Tibial artery (tissue), 4 donors: ENCODE measurements at regions not wholly inside any gene's neighbourhood (a gene's known extent, or its start where the extent isn't known, plus 50 kb on each side); places are given as distances from the start of the nearest gene placed in this dataset.

Experiments
- DNase-seq, 2 donors: peaks; one replicate each; pipeline ENCODE4 v3.0.0-alpha.2; 2019
- H3K27ac ChIP-seq, 2 donors: fragments of 200-600 bp; sonication (generic) in 1 of 2; 1 replicate in 1 of 2; 2 replicates in 1 of 2; pipeline ENCODE4 v1.5.1; 2018 to 2019; ENCODE audit warnings: mild to moderate bottlenecking in 1 of 2
- H3K27me3 ChIP-seq, 2 donors: fragments of 200-600 bp; sonication (generic) in 1 of 2; one replicate each; pipeline versions ENCODE4 v1.5.1 to v1.6.0; 2016 to 2019
- H3K36me3 ChIP-seq, 3 donors: fragments of 200-600 bp; sonication (generic) in 2 of 3; one replicate each; pipeline ENCODE4 v1.5.1; 2016 to 2019; ENCODE audit warnings: mild to moderate bottlenecking in 2 of 3
- H3K4me1 ChIP-seq, 4 donors: fragments of 200-600 bp; sonication (generic) in 2 of 4; 1 replicate in 3 of 4; 2 replicates in 1 of 4; pipeline ENCODE4 v1.5.1; 2016 to 2019
- H3K4me3 ChIP-seq, 2 donors: fragments of 200-600 bp; sonication (generic) in 1 of 2; 1 replicate in 1 of 2; 2 replicates in 1 of 2; pipeline ENCODE4 v1.5.1; 2018 to 2019; ENCODE audit warnings: mild to moderate bottlenecking in 2 of 2
- H3K9me3 ChIP-seq, 3 donors: fragments of 200-600 bp; sonication (generic) in 1 of 3; one replicate each; pipeline ENCODE4 v1.5.1; 2016 to 2019
- intact Hi-C: fragments of 100-400 bp; cut with DNase I; formaldehyde crosslinking; loops from one replicate; pipeline ENCODE4 v1.15.0; 2023; ENCODE audit warnings: low total_unique reads
- TF ChIP-seq, protein P1 (sequence below), 2 experiments: fragments of 200-600 bp in 1 of 2; fragments of 450-650 bp in 1 of 2; IDR thresholded peaks; one replicate each; pipeline ENCODE4 v1.5.1; 2017 to 2019; ENCODE audit warnings: antibody characterized with exemption in 2 of 2, mild to moderate bottlenecking in 1 of 2, moderate library complexity in 1 of 2

DNA sequence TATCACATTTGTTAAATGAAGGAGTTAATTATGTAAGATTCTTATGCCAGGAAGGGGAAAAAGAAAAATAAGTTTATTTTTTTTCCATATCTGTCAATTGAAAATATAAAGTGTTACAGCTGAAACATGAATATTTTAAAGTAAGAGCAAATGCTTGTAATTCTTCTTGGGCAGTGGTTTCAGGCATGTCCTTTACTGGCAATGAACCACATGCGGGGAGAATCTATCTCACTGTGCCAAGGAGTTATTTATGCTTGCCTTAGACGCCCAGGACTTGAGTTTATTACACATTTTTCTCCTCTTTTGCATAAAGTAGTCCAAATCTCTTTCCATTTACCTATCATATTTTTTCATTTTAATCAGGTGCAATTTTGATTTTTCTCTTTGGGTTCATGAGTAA lies 207.8 kb upstream of the NRIP1 start:
- TF ChIP-seq, protein P1, sequence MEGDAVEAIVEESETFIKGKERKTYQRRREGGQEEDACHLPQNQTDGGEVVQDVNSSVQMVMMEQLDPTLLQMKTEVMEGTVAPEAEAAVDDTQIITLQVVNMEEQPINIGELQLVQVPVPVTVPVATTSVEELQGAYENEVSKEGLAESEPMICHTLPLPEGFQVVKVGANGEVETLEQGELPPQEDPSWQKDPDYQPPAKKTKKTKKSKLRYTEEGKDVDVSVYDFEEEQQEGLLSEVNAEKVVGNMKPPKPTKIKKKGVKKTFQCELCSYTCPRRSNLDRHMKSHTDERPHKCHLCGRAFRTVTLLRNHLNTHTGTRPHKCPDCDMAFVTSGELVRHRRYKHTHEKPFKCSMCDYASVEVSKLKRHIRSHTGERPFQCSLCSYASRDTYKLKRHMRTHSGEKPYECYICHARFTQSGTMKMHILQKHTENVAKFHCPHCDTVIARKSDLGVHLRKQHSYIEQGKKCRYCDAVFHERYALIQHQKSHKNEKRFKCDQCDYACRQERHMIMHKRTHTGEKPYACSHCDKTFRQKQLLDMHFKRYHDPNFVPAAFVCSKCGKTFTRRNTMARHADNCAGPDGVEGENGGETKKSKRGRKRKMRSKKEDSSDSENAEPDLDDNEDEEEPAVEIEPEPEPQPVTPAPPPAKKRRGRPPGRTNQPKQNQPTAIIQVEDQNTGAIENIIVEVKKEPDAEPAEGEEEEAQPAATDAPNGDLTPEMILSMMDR (IDR thresholded peaks at IDR 0.05): no peak
- Histone ChIP-seq H3K27me3 (no peaks in the 10 kb centered on the region), H3K36me3 (no peaks in the 10 kb centered on the region), H3K9me3 (no peaks in the 10 kb centered on the region), H3K27ac (no peak overlapping the region), H3K4me3 (no peak overlapping the region), H3K4me1 (peaks cover 0 to 6% (median 0%) of the 10 kb centered on the region in 4 donors)
- no peak for DNase-seq
- intact Hi-C loops: no loop called here

DNA sequence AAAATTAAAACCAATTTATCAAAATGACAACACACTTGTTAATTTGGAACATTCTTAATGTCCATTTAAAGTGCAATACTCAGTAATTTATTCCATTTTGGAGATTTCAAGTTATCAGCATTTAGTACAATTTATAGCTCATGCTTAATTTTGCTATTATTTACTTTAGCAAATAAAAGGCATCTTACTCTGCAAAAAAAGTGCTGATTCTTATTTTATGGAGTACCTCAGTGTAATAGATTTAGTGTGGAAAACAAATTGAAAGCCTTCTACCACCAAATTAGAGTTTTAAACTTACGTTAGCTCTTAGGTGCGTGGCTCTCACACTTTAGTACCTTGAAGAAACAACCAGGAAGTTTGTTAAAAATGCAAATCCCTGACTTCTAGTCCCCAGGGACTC lies 208.4 kb upstream of the NRIP1 start:
- TF ChIP-seq, protein P1 (IDR thresholded peaks at IDR 0.05): no peak

DNA sequence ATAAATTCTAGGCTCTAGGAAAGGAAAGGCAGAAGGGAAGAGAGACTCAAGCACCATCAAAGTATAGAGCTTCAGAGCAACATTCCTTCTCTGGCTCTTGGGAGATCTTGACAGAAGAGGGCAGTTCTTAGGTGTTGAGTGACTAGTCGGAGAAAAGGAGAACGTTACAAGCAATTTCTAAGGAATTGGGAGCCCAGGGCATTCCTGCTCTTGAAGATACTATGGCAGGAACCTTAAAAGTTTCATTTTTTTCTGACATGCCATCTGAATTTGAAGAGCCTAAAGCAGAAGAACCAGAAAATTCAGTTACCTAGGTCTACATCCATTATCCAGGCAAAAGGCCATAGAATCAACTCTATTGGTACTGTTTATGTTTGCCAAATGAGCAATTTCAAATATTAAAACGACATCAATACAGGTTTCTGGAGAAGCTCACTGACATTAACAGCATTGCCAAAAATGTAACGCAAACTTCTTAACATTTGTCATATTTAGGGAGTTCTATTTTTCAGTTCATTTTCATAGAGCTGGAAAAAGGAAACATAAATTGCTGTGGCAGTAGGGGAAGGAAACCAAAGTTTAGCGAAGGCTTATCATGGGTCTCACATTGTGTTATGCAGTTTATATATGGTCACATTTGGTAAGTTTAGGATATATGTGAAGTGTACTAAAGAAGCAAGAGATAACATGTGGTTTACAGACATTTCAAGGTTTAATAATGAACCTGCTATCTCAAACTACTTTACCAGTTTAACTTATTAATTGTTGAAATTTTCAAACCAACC lies 210.1 kb upstream of the NRIP1 start:
- TF ChIP-seq, protein P1 (IDR thresholded peaks at IDR 0.05): no peak
- H3K27ac ChIP-seq: no peak overlapping the region
- no peaks in the 10 kb centered on the region for H3K9me3 ChIP-seq
- H3K36me3 ChIP-seq: no peaks in the 10 kb centered on the region
- no peaks in the 10 kb centered on the region for H3K27me3 ChIP-seq
- no peak for DNase-seq
- H3K4me3 ChIP-seq: no peak overlapping the region
- intact Hi-C loops: no loop called here
- peaks cover 0 to 6% (median 0%) of the 10 kb centered on the region in 4 donors for H3K4me1 ChIP-seq

More for the DNA sequence above, 208.4 kb upstream of the NRIP1 start:
- intact Hi-C loops: no loop called here
- Histone ChIP-seq H3K36me3 (no peaks in the 10 kb centered on the region), H3K4me1 (peaks cover 0 to 6% (median 0%) of the 10 kb centered on the region in 4 donors), H3K27me3 (no peaks in the 10 kb centered on the region), H3K4me3 (no peak overlapping the region), H3K27ac (no peak overlapping the region), H3K9me3 (no peaks in the 10 kb centered on the region)
- DNase-seq: no peak

DNA sequence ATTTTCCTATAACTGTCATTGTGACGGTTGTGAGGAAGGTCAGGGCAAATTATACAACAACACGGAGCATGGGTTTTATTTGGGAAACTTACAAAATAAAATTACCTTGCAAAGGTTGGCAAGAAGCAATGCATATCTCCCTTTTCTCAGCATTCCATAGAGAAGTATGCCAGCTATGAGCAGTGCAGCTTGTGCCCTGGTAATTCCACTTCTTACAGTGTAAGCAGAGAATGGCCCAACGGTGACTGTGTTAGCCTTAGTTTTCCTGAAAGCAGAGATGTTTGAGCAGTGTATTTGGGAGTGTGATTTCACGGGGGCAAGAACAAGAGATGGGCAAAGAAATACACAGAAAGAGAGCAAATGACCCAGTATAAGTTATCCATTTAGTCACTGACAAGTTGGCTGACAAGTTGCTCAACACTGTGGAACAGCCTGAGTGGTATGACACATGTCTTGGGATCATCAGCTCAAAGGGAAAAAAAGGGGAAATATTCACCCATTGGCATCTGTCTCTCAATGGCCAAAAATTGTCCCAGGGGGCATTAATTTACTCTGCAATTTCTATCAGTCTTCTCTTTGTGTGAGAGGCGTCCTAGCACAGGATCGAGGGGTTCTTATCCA lies 210.9 kb upstream of the NRIP1 start:
- TF ChIP-seq, protein P1 (IDR thresholded peaks at IDR 0.05): no peak
- no peak overlapping the region for H3K27ac ChIP-seq
- intact Hi-C loops: no loop called here
- H3K4me3 ChIP-seq: no peak overlapping the region
- no peaks in the 10 kb centered on the region for H3K27me3 ChIP-seq
- DNase-seq: no peak
- peaks cover 0 to 6% (median 0%) of the 10 kb centered on the region in 4 donors for H3K4me1 ChIP-seq
- H3K9me3 ChIP-seq: peaks cover 0 to under 1% (median 0%) of the 10 kb centered on the region in 3 donors
- H3K36me3 ChIP-seq: no peaks in the 10 kb centered on the region

DNA sequence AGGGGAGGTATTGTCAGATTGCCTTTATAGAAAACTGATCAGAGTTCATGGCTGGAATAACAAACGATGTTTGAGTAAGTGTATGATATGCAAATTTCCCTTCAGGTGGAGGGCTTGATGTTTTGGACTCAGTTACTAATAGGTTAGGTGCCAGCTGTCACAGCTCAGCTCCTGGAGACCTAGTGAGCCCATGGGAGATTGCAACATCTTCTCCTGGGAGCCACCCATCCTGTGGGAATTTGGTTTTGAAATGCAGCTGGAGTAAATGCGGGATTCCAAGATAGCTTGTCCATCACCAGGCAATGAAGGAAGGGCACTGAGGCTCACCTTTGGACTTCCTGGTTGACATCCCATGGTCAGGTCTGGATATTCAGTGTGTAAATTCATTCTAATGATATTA lies 211.4 kb upstream of the NRIP1 start:
- H3K4me1 ChIP-seq: peaks cover 0 to 6% (median 0%) of the 10 kb centered on the region in 4 donors
- DNase-seq: no peak
- intact Hi-C loops: no loop called here

More for the DNA sequence above, 211.4 kb upstream of the NRIP1 start:
- H3K36me3 ChIP-seq: no peaks in the 10 kb centered on the region
- H3K27ac ChIP-seq: no peak overlapping the region
- no peaks in the 10 kb centered on the region for H3K27me3 ChIP-seq
- no peak overlapping the region for H3K4me3 ChIP-seq
- TF ChIP-seq, protein P1 (IDR thresholded peaks at IDR 0.05): no peak
- peaks cover 0 to 4% (median 0%) of the 10 kb centered on the region in 3 donors for H3K9me3 ChIP-seq
